Tibial artery (tissue), 4 donors: ENCODE measurements at regions not wholly inside any gene's neighbourhood (a gene's known extent, or its start where the extent isn't known, plus 50 kb on each side); places are given as distances from the start of the nearest gene placed in this dataset.

Source experiments
- DNase-seq, 2 donors: peaks; one replicate each; pipeline ENCODE4 v3.0.0-alpha.2; 2019
- H3K27ac ChIP-seq, 2 donors: fragments of 200-600 bp; sonication (generic) in 1 of 2; 1 replicate in 1 of 2; 2 replicates in 1 of 2; pipeline ENCODE4 v1.5.1; 2018 to 2019; ENCODE audit warnings: mild to moderate bottlenecking in 1 of 2
- H3K27me3 ChIP-seq, 2 donors: fragments of 200-600 bp; sonication (generic) in 1 of 2; one replicate each; pipeline versions ENCODE4 v1.5.1 to v1.6.0; 2016 to 2019
- H3K36me3 ChIP-seq, 3 donors: fragments of 200-600 bp; sonication (generic) in 2 of 3; one replicate each; pipeline ENCODE4 v1.5.1; 2016 to 2019; ENCODE audit warnings: mild to moderate bottlenecking in 2 of 3
- H3K4me1 ChIP-seq, 4 donors: fragments of 200-600 bp; sonication (generic) in 2 of 4; 1 replicate in 3 of 4; 2 replicates in 1 of 4; pipeline ENCODE4 v1.5.1; 2016 to 2019
- H3K4me3 ChIP-seq, 2 donors: fragments of 200-600 bp; sonication (generic) in 1 of 2; 1 replicate in 1 of 2; 2 replicates in 1 of 2; pipeline ENCODE4 v1.5.1; 2018 to 2019; ENCODE audit warnings: mild to moderate bottlenecking in 2 of 2
- H3K9me3 ChIP-seq, 3 donors: fragments of 200-600 bp; sonication (generic) in 1 of 3; one replicate each; pipeline ENCODE4 v1.5.1; 2016 to 2019
- intact Hi-C: fragments of 100-400 bp; cut with DNase I; formaldehyde crosslinking; loops from one replicate; pipeline ENCODE4 v1.15.0; 2023; ENCODE audit warnings: low total_unique reads
- TF ChIP-seq, protein P1 (sequence below), 2 experiments: fragments of 200-600 bp in 1 of 2; fragments of 450-650 bp in 1 of 2; IDR thresholded peaks; one replicate each; pipeline ENCODE4 v1.5.1; 2017 to 2019; ENCODE audit warnings: antibody characterized with exemption in 2 of 2, mild to moderate bottlenecking in 1 of 2, moderate library complexity in 1 of 2

- no peaks in the 10 kb centered on the region for H3K9me3 ChIP-seq
- no peak for DNase-seq
- H3K4me1 ChIP-seq = no peaks in the 10 kb centered on the region
- intact Hi-C loops = no loop called here
- H3K36me3 ChIP-seq = no peaks in the 10 kb centered on the region
- no peak overlapping the region for H3K27ac ChIP-seq
- no peaks in the 10 kb centered on the region for H3K27me3 ChIP-seq
- TF ChIP-seq, protein P1, sequence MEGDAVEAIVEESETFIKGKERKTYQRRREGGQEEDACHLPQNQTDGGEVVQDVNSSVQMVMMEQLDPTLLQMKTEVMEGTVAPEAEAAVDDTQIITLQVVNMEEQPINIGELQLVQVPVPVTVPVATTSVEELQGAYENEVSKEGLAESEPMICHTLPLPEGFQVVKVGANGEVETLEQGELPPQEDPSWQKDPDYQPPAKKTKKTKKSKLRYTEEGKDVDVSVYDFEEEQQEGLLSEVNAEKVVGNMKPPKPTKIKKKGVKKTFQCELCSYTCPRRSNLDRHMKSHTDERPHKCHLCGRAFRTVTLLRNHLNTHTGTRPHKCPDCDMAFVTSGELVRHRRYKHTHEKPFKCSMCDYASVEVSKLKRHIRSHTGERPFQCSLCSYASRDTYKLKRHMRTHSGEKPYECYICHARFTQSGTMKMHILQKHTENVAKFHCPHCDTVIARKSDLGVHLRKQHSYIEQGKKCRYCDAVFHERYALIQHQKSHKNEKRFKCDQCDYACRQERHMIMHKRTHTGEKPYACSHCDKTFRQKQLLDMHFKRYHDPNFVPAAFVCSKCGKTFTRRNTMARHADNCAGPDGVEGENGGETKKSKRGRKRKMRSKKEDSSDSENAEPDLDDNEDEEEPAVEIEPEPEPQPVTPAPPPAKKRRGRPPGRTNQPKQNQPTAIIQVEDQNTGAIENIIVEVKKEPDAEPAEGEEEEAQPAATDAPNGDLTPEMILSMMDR (IDR thresholded peaks at IDR 0.05) = no peak
- H3K4me3 ChIP-seq = no peak overlapping the region
Measured at GRCh38 chr2:81097361-81097760, 792.8 kb upstream of the LRRTM1 start.

DNA sequence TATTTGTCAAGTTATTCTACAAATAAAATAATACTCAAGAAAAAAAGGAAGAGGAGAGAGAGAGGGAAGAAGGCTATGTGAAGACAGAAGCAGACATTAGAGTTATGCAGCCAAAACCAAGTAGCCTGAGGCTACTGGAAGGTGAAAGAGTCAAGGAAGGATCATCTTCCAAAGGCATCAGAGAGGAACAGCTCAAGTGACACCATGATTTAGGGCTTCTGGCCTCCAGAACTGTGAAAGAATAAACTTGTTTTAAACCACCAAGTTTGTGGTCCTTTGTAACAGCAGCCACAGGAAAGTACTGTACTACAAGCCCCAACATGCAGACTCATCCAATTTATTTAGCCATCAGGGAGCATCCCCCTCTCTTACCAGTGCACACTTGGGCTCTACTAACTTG, 788.5 kb upstream of the LRRTM1 start:
- Histone ChIP-seq H3K27me3 (no peaks in the 10 kb centered on the region), H3K27ac (no peak overlapping the region), H3K4me3 (no peak overlapping the region), H3K36me3 (no peaks in the 10 kb centered on the region), H3K4me1 (no peaks in the 10 kb centered on the region), H3K9me3 (no peaks in the 10 kb centered on the region)
- TF ChIP-seq, protein P1 (IDR thresholded peaks at IDR 0.05) = no peak
- intact Hi-C loops = no loop called here
- no peak for DNase-seq

DNA sequence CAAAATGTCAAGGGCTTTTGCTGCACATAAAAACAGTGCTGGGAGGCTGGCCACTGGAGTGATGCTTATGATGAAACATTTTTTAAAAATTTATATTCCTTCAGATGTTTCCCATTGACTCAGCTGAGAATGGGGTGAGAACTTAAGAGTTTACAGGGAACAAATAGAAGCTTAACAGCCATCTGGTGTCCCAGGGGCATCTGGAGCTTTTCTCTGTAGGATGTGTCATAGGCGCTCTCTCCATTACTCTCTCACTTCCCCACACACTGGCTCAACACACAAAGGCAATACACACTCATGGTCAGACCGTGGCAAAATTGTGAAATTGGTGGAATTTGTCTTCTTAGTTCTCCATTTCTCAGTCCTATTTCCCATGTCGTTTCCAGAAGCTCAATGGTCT, 783.1 kb upstream of the LRRTM1 start:
- DNase-seq = no peak
- intact Hi-C loops = no loop called here
- no peaks in the 10 kb centered on the region for H3K9me3 ChIP-seq
- H3K27ac ChIP-seq = no peak overlapping the region
- TF ChIP-seq, protein P1 (IDR thresholded peaks at IDR 0.05) = no peak
- no peaks in the 10 kb centered on the region for H3K27me3 ChIP-seq
- no peaks in the 10 kb centered on the region for H3K36me3 ChIP-seq
- no peak overlapping the region for H3K4me3 ChIP-seq
- H3K4me1 ChIP-seq = no peaks in the 10 kb centered on the region

GRCh38 chr2:81084101-81084500, 779.5 kb upstream of the LRRTM1 start:
- no peak for DNase-seq
- Histone ChIP-seq H3K4me3 (no peak overlapping the region), H3K27ac (no peak overlapping the region), H3K27me3 (no peaks in the 10 kb centered on the region), H3K9me3 (no peaks in the 10 kb centered on the region), H3K36me3 (no peaks in the 10 kb centered on the region), H3K4me1 (no peaks in the 10 kb centered on the region)
- intact Hi-C loops = no loop called here
- TF ChIP-seq, protein P1 (IDR thresholded peaks at IDR 0.05) = no peak

DNA sequence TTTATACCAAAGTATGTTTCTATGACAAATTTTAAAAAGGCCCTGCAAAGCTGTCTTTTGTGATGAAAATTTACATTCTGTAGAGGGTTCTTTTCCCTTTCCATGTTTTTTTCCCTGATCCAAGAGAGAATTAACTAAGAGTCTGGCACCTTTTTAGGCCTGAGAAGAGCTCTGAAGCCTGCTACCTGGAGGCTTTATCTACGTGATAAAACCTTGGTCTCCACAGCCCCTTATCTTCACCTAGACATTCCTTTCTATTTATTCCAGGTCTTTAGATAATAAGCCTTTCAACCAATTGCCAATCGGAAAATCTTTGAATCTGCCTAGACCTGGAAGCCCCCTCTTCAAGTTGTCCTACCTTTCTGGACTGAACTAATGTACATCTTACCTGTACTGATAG, 774.1 kb upstream of the LRRTM1 start:
- intact Hi-C loops = no loop called here

More for the DNA sequence above, 774.1 kb upstream of the LRRTM1 start:
- Histone ChIP-seq H3K4me1 (no peaks in the 10 kb centered on the region), H3K9me3 (no peaks in the 10 kb centered on the region), H3K27ac (no peak overlapping the region), H3K27me3 (no peaks in the 10 kb centered on the region), H3K4me3 (no peak overlapping the region), H3K36me3 (no peaks in the 10 kb centered on the region)
- no peak for DNase-seq
- TF ChIP-seq, protein P1 (IDR thresholded peaks at IDR 0.05) = no peak
